H9 (cell line): ENCODE measurements at regions not wholly inside any gene's neighbourhood (a gene's known extent, or its start where the extent isn't known, plus 50 kb on each side); places are given as distances from the start of the nearest gene placed in this dataset.

ENCODE experiments used
- DNase-seq: peaks from one replicate; pipeline ENCODE4 v3.0.0-alpha.2; 2017
- H2AFZ ChIP-seq: one replicate; pipeline ENCODE4 v1.6.1; 2013; ENCODE audit warnings: mild to moderate bottlenecking, low read length, control low read depth, moderate library complexity
- H2AK5ac ChIP-seq: 2 replicates; pipeline ENCODE4 v1.6.1; 2013; ENCODE audit warnings: low read length, control low read depth, mixed read lengths; ENCODE audit not compliant: insufficient read length
- H2BK120ac ChIP-seq: one replicate; pipeline ENCODE4 v1.6.1; 2013; ENCODE audit warnings: low read depth, mild to moderate bottlenecking, low read length, control low read depth, inconsistent platforms; ENCODE audit not compliant: poor library complexity, severe bottlenecking
- H2BK12ac ChIP-seq: 2 replicates; pipeline ENCODE4 v1.6.1; 2013; ENCODE audit warnings: low read length, control low read depth, mixed read lengths, low read depth; ENCODE audit not compliant: insufficient read length
- H2BK15ac ChIP-seq: 2 replicates; pipeline ENCODE4 v1.6.1; 2013; ENCODE audit warnings: low read depth, low read length, control low read depth
- H2BK20ac ChIP-seq: one replicate; pipeline ENCODE4 v1.6.1; 2013; ENCODE audit warnings: low read depth, mild to moderate bottlenecking, low read length, control low read depth, inconsistent platforms; ENCODE audit not compliant: poor library complexity, severe bottlenecking
- H2BK5ac ChIP-seq: 2 replicates; pipeline ENCODE4 v1.6.1; 2013; ENCODE audit warnings: low read length, control low read depth, mixed read lengths; ENCODE audit not compliant: insufficient read length
- H3K14ac ChIP-seq: 2 replicates; pipeline ENCODE4 v1.6.1; 2013; ENCODE audit warnings: low read length, control low read depth; ENCODE audit not compliant: insufficient read depth
- H3K18ac ChIP-seq: 2 replicates; pipeline ENCODE4 v1.6.1; 2013; ENCODE audit warnings: low read depth, mild to moderate bottlenecking, mixed read lengths, low read length, control low read depth; ENCODE audit not compliant: insufficient read length
- H3K23ac ChIP-seq: 2 replicates; pipeline ENCODE4 v1.6.1; 2013; ENCODE audit warnings: low read length, control low read depth, mixed read lengths, low read depth; ENCODE audit not compliant: insufficient read length
- H3K23me2 ChIP-seq: 2 replicates; pipeline ENCODE4 v1.6.1; 2013; ENCODE audit warnings: low read depth, mild to moderate bottlenecking, mixed read lengths, low read length, control low read depth; ENCODE audit not compliant: insufficient read length, poor library complexity, severe bottlenecking
- H3K27ac ChIP-seq: 2 replicates; pipeline ENCODE4 v1.5.1; 2013; ENCODE audit warnings: low read length, control low read depth, mixed read lengths, low read depth; ENCODE audit not compliant: insufficient read length
- H3K27me3 ChIP-seq: 2 replicates; pipeline ENCODE4 v1.6.1; 2013; ENCODE audit warnings: low read length, control low read depth, inconsistent platforms; ENCODE audit not compliant: insufficient read depth
- H3K4ac ChIP-seq: 2 replicates; pipeline ENCODE4 v1.6.1; 2013; ENCODE audit warnings: low read depth, mild to moderate bottlenecking, control low read depth, inconsistent platforms, low read length, moderate library complexity
- H3K4me1 ChIP-seq: 2 replicates; pipeline ENCODE4 v1.6.1; 2013; ENCODE audit warnings: low read length, control low read depth, inconsistent platforms; ENCODE audit not compliant: insufficient read depth
- H3K4me2 ChIP-seq: 2 replicates; pipeline ENCODE4 v1.6.1; 2013; ENCODE audit warnings: low read length, control low read depth, mixed read lengths; ENCODE audit not compliant: insufficient read length, insufficient read depth
- H3K56ac ChIP-seq: 2 replicates; pipeline ENCODE4 v1.6.1; 2013; ENCODE audit warnings: low read depth, mild to moderate bottlenecking, mixed read lengths, low read length, control low read depth; ENCODE audit not compliant: insufficient read length
- H3K79me1 ChIP-seq: 2 replicates; pipeline ENCODE4 v1.6.1; 2013; ENCODE audit warnings: low read depth, mild to moderate bottlenecking, moderate library complexity, low read length, control low read depth, inconsistent platforms; ENCODE audit not compliant: insufficient read depth, poor library complexity, severe bottlenecking
- H3K79me2 ChIP-seq: 2 replicates; pipeline ENCODE4 v1.6.1; 2013; ENCODE audit warnings: low read length, control low read depth, inconsistent platforms; ENCODE audit not compliant: insufficient read depth
- H3K9ac ChIP-seq: 2 replicates; pipeline ENCODE4 v1.6.1; 2013; ENCODE audit warnings: low read length, control low read depth, mixed read lengths; ENCODE audit not compliant: insufficient read length; ENCODE audit errors: extremely low read depth
- H3K9me3 ChIP-seq: one replicate; pipeline ENCODE4 v1.6.1; 2013; ENCODE audit warnings: low read depth, low read length, inconsistent platforms; ENCODE audit not compliant: control insufficient read depth
- H3T11ph ChIP-seq: one replicate; pipeline ENCODE4 v1.6.1; 2013; ENCODE audit warnings: mild to moderate bottlenecking, low read length, control low read depth, inconsistent platforms
- H4K20me1 ChIP-seq: one replicate; pipeline ENCODE4 v1.6.1; 2013; ENCODE audit not compliant: control insufficient read depth, insufficient read length, insufficient read depth
- H4K5ac ChIP-seq: 2 replicates; pipeline ENCODE4 v1.6.1; 2013; ENCODE audit warnings: low read depth, mild to moderate bottlenecking, mixed read lengths, low read length, control low read depth; ENCODE audit not compliant: insufficient read length
- H4K8ac ChIP-seq: replicated peaks from 2 replicates; pipeline ENCODE4 v1.6.1; 2013; ENCODE audit warnings: low read length, control low read depth, mixed read lengths, low read depth; ENCODE audit not compliant: insufficient read length
- H4K91ac ChIP-seq: 2 replicates; pipeline ENCODE4 v1.6.1; 2013; ENCODE audit warnings: low read depth, mild to moderate bottlenecking, moderate library complexity, mixed read lengths, low read length, control low read depth; ENCODE audit not compliant: insufficient read length
- H3K27ac Mint-ChIP-seq, 3 experiments: 2 replicates in 2 of 3; 3 replicates in 1 of 3; pipeline ENCODE4 v1.8.0; 2020 to 2021; ENCODE audit warnings: mixed read lengths in 3 of 3, mild to moderate bottlenecking in 1 of 3, moderate library complexity in 1 of 3
- H3K27me3 Mint-ChIP-seq: 2 replicates; pipeline ENCODE4 v1.8.0; 2021; ENCODE audit warnings: low read depth, mild to moderate bottlenecking, moderate library complexity, mixed read lengths
- H3K36me3 Mint-ChIP-seq, 3 experiments: 2 replicates in 2 of 3; 3 replicates in 1 of 3; pipeline ENCODE4 v1.8.0; 2020 to 2021; ENCODE audit warnings: low read depth in 3 of 3, mixed read lengths in 3 of 3; ENCODE audit not compliant: insufficient read depth in 1 of 3
- H3K4me1 Mint-ChIP-seq, 2 experiments: 2 replicates each; pipeline ENCODE4 v1.8.0; 2020; ENCODE audit warnings: mixed read lengths in 2 of 2
- H3K4me3 Mint-ChIP-seq, 2 experiments: 2 replicates in 1 of 2; 3 replicates in 1 of 2; pipeline ENCODE4 v1.8.0; 2020 to 2021; ENCODE audit warnings: mild to moderate bottlenecking in 2 of 2, mixed read lengths in 2 of 2, moderate library complexity in 1 of 2
- H3K9me3 Mint-ChIP-seq, 2 experiments: 2 replicates in 1 of 2; 3 replicates in 1 of 2; pipeline ENCODE4 v1.8.0; 2020; ENCODE audit warnings: mild to moderate bottlenecking in 2 of 2, mixed read lengths in 2 of 2, moderate library complexity in 1 of 2
- CTCF ChIP-seq: fragments of 200-600 bp; sonication (generic); conservative IDR thresholded peaks from 3 replicates; pipeline ENCODE4 v1.8.0; 2021; ENCODE audit warnings: antibody characterized with exemption, mild to moderate bottlenecking
- WGBS: extraction: QIAGEN DNeasy Blood & Tissue Kit; methylation state at CpG from one replicate; pipeline ENCODE4 v1.1.7; 2013; ENCODE audit warnings: missing lambda C conversion rate, low lambda C conversion rate, mixed read lengths; ENCODE audit not compliant: insufficient read length; ENCODE audit errors: extremely low coverage; 5-methylcytosine and 5-hydroxymethylcytosine counted together

DNA sequence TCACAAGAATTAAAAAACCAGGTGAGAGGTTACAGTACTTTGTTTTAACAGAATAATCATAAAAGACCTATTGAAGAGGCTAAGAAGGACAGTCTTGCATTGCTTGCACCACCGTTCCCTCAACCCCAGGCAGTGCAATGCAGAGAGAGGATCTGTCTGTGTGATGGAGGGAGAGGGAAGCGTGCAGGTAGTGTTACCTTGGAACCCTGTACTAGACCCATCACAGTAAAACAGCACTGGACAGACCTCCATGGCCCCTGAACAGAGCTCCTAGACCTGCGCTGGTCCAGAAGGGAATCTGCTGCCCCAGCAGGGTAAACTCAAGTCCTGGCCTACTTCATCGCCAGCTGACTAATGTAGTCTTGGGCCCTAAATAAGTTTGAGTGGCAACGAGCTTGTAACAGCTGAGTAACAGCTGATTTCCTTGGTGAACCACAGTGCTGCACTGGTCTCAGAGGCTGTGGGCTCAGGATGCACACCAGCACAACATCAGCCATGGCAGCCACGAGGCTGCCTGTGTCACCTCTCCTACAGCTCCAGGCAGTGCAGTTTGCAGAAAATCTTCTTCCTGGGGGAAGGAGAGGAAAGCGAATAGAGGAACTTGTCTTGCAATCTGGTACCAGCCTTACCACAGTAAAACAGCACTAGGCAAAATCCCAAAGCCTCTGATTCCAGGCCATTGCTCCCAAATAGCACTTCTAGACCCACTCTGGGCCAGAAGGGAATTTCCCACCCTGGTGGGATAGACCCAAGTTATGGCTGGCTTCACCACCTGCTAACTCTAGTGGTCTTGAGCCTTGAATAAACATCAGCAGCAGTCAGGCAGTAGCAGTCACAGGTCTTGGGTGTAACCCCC lies 417.2 kb downstream of the CDH7 start:
- no peak overlapping the region for H3K56ac ChIP-seq

More for the DNA sequence above, 417.2 kb downstream of the CDH7 start:
- no peak overlapping the region for H2BK120ac ChIP-seq
- no peaks in the 10 kb centered on the region for H3K23me2 ChIP-seq
- H3K79me1 ChIP-seq: no peaks in the 10 kb centered on the region
- H2BK20ac ChIP-seq: no peak overlapping the region
- no peaks in the 10 kb centered on the region for H4K20me1 ChIP-seq
- TF ChIP-seq CTCF: no peak
- no peaks in the 10 kb centered on the region for H3K79me2 ChIP-seq
- no peak overlapping the region for H2BK5ac ChIP-seq
- no peak overlapping the region for H2AFZ ChIP-seq
- Mint-ChIP-seq H3K4me3 (no peak overlapping the region), H3K4me1 (no peaks in the 10 kb centered on the region), H3K27me3 (no peaks in the 10 kb centered on the region), H3K27ac (no peak overlapping the region), H3K36me3 (no peaks in the 10 kb centered on the region), H3K9me3 (no peaks in the 10 kb centered on the region; a peak in 1 of 5 replicates)
- H4K5ac ChIP-seq: no peak overlapping the region
- no peak overlapping the region for H2BK12ac ChIP-seq
- no peak overlapping the region for H4K8ac ChIP-seq
- H3K23ac ChIP-seq: no peak overlapping the region
- whole genome bisulfite sequencing: no CpG with 5 or more reads among the region's 7 CpGs
- no peak overlapping the region for H3K14ac ChIP-seq
- no peaks in the 10 kb centered on the region for H3K4me1 ChIP-seq
- no peak overlapping the region for H2AK5ac ChIP-seq
- no peaks in the 10 kb centered on the region for H3K27me3 ChIP-seq
- no peak overlapping the region for H3K9ac ChIP-seq
- no peak overlapping the region for H3K18ac ChIP-seq
- no peak overlapping the region for H4K91ac ChIP-seq
- H3K9me3 ChIP-seq: no peaks in the 10 kb centered on the region
- H3K4me2 ChIP-seq: no peak overlapping the region
- H3K4ac ChIP-seq: no peak overlapping the region
- no peak overlapping the region for H3T11ph ChIP-seq
- H2BK15ac ChIP-seq: no peak overlapping the region
- no peak for DNase-seq
- no peak overlapping the region for H3K27ac ChIP-seq
